GM23338 (cell line): ENCODE measurements at regions not wholly inside any gene's neighbourhood (a gene's known extent, or its start where the extent isn't known, plus 50 kb on each side); places are given as distances from the start of the nearest gene placed in this dataset.

Experiments
- ATAC-seq: fragments of 200-7000 bp; cut with Tn5 transposase; 3 replicates; pipeline ENCODE4 v1.9.1; 2020
- DNase-seq: peaks from one replicate; pipeline ENCODE4 v3.0.0-alpha.2; 2015; ENCODE audit warnings: low spot score
- H2AFZ ChIP-seq: fragments of 200-600 bp; sonication (generic); 2 replicates; pipeline ENCODE4 v1.8.0; 2016; ENCODE audit warnings: antibody characterized with exemption, mild to moderate bottlenecking, moderate library complexity
- H3F3A ChIP-seq: fragments of 200-600 bp; sonication (generic); replicated peaks from 2 replicates; pipeline ENCODE4 v1.8.0; 2017; ENCODE audit warnings: antibody characterized with exemption, mixed run types, low read depth
- H3K27ac ChIP-seq: fragments of 200-600 bp; sonication (generic); 2 replicates; pipeline ENCODE4 v1.6.1; 2016; ENCODE audit warnings: low read depth
- H3K27me3 ChIP-seq: fragments of 200-600 bp; sonication (generic); 2 replicates; pipeline ENCODE4 v1.8.0; 2016; ENCODE audit warnings: mild to moderate bottlenecking, mixed run types, moderate library complexity; ENCODE audit not compliant: insufficient read depth
- H3K36me3 ChIP-seq: fragments of 200-600 bp; sonication (generic); 2 replicates; pipeline ENCODE4 v1.8.0; 2016; ENCODE audit warnings: mild to moderate bottlenecking; ENCODE audit not compliant: insufficient read depth
- H3K4me1 ChIP-seq: fragments of 200-600 bp; sonication (generic); 2 replicates; pipeline ENCODE4 v1.8.0; 2016; ENCODE audit warnings: mild to moderate bottlenecking, moderate library complexity; ENCODE audit not compliant: insufficient read depth
- H3K4me2 ChIP-seq: fragments of 200-600 bp; sonication (generic); 2 replicates; pipeline ENCODE4 v1.7.1; 2017; ENCODE audit warnings: mixed run types
- H3K4me3 ChIP-seq: fragments of 200-600 bp; sonication (generic); 2 replicates; pipeline ENCODE4 v1.6.1; 2016; ENCODE audit warnings: mixed run types
- H3K79me2 ChIP-seq: fragments of 200-600 bp; sonication (generic); replicated peaks from 2 replicates; pipeline ENCODE4 v1.8.0; 2017; ENCODE audit warnings: mild to moderate bottlenecking; ENCODE audit not compliant: insufficient read depth
- H3K9me2 ChIP-seq: fragments of 200-600 bp; sonication (generic); 2 replicates; pipeline ENCODE4 v1.8.0; 2017; ENCODE audit not compliant: insufficient read depth
- H4K20me1 ChIP-seq: fragments of 200-600 bp; sonication (generic); replicated peaks from 2 replicates; pipeline ENCODE4 v1.8.0; 2017; ENCODE audit warnings: mild to moderate bottlenecking; ENCODE audit not compliant: insufficient read depth
- H3K27ac Mint-ChIP-seq: 2 replicates; pipeline ENCODE4 v1.8.0; 2020; ENCODE audit warnings: inconsistent platforms, mild to moderate bottlenecking, moderate library complexity, mixed read lengths
- H3K27me3 Mint-ChIP-seq: 3 replicates; pipeline ENCODE4 v1.8.0; 2022; ENCODE audit warnings: low read depth, mild to moderate bottlenecking, moderate library complexity, mixed read lengths, inconsistent platforms; ENCODE audit not compliant: insufficient read depth, poor library complexity
- H3K36me3 Mint-ChIP-seq: 3 replicates; pipeline ENCODE4 v1.8.0; 2021; ENCODE audit warnings: low read depth, mild to moderate bottlenecking, inconsistent platforms, moderate library complexity, mixed read lengths
- H3K4me1 Mint-ChIP-seq: 3 replicates; pipeline ENCODE4 v1.8.0; 2020; ENCODE audit warnings: mild to moderate bottlenecking, inconsistent platforms, mixed read lengths
- H3K4me3 Mint-ChIP-seq: 3 replicates; pipeline ENCODE4 v1.8.0; 2021; ENCODE audit warnings: moderate library complexity, mild to moderate bottlenecking, inconsistent platforms, mixed read lengths
- H3K9me3 Mint-ChIP-seq: 3 replicates; pipeline ENCODE4 v1.8.0; 2020; ENCODE audit warnings: moderate library complexity, mild to moderate bottlenecking, inconsistent platforms, mixed read lengths
- CREB1 ChIP-seq: fragments of 250-450 bp; sonication (Bioruptor Pico); IDR thresholded peaks from 2 replicates; pipeline ENCODE4 v1.5.0; 2020; ENCODE audit warnings: low read depth, mild to moderate bottlenecking, moderate library complexity
- CTCF ChIP-seq, 2 experiments: fragments of 200-600 bp in 1 of 2; sonication (generic) in 1 of 2; conservative IDR thresholded peaks; 2 replicates each; pipeline versions ENCODE4 v1.5.1 to v1.6.1; 2016 to 2017; ENCODE audit warnings: antibody characterized with exemption in 2 of 2, low read depth in 2 of 2, mild to moderate bottlenecking in 2 of 2, moderate library complexity in 1 of 2
- ETS1 ChIP-seq: IDR thresholded peaks from 2 replicates; pipeline ENCODE4 v1.6.1; 2016; ENCODE audit warnings: antibody characterized with exemption
- EZH2 ChIP-seq: fragments of 200-600 bp; sonication (generic); IDR thresholded peaks from one replicate; pipeline ENCODE4 v1.8.0; 2017; ENCODE audit warnings: antibody characterized with exemption, mild to moderate bottlenecking, low read depth; ENCODE audit not compliant: unreplicated experiment
- EZH2phosphoT487 ChIP-seq: fragments of 200-600 bp; sonication (generic); IDR thresholded peaks from one replicate; pipeline ENCODE4 v1.8.1; 2018; ENCODE audit warnings: antibody characterized with exemption; ENCODE audit not compliant: unreplicated experiment
- JUNB ChIP-seq: IDR thresholded peaks from one replicate; pipeline ENCODE4 v1.6.1; 2016; ENCODE audit warnings: antibody characterized with exemption; ENCODE audit not compliant: unreplicated experiment
- POLR2AphosphoS5 ChIP-seq: IDR thresholded peaks from 2 replicates; pipeline ENCODE4 v1.6.1; 2016; ENCODE audit warnings: antibody characterized with exemption, low read depth
- REST ChIP-seq: IDR thresholded peaks from one replicate; pipeline ENCODE4 v1.6.1; 2018; ENCODE audit warnings: antibody characterized with exemption; ENCODE audit not compliant: unreplicated experiment
- STAT1 ChIP-seq: IDR thresholded peaks from one replicate; pipeline ENCODE4 v1.6.1; 2016; ENCODE audit warnings: antibody characterized with exemption; ENCODE audit not compliant: unreplicated experiment
- ZNF114 ChIP-seq: fragments of 250-450 bp; sonication (Bioruptor Pico); IDR thresholded peaks from 2 replicates; pipeline ENCODE4 v1.5.0; 2020; ENCODE audit warnings: mild to moderate bottlenecking, moderate library complexity
- ZNF331 ChIP-seq: fragments of 250-450 bp; sonication (Bioruptor Pico); IDR thresholded peaks from 2 replicates; pipeline ENCODE4 v1.5.0; 2020; ENCODE audit warnings: low read depth, mild to moderate bottlenecking, moderate library complexity

GRCh38 chr12:13444076-13444475 is 247.6 kb downstream of the EMP1 start (continued):
- no peak for TF ChIP-seq JUNB
- no peak for TF ChIP-seq ETS1
- TF ChIP-seq ZNF114 (CRISPR knock-in tag) = no peak
- TF ChIP-seq CREB1 = no peak
- no peak for TF ChIP-seq STAT1
- TF ChIP-seq REST = no peak
- TF ChIP-seq ZNF331 = no peak

- H3K27ac ChIP-seq = no peak overlapping the region
- H3K4me3 ChIP-seq = no peak overlapping the region
- Mint-ChIP-seq H3K27ac (no peak overlapping the region), H3K36me3 (no peaks in the 10 kb centered on the region), H3K4me3 (no peak overlapping the region), H3K27me3 (peaks cover 5% of the 10 kb centered on the region), H3K4me1 (no peaks in the 10 kb centered on the region), H3K9me3 (no peaks in the 10 kb centered on the region)
- H3K36me3 ChIP-seq = no peaks in the 10 kb centered on the region
- 0 out of 2 replicates have a peak overlapping the region, but pooled peaks have one; percentile 28 for H2AFZ ChIP-seq
- no peaks in the 10 kb centered on the region for H4K20me1 ChIP-seq
- no peak for DNase-seq
- H3K9me2 ChIP-seq = no peaks in the 10 kb centered on the region
- no peaks in the 10 kb centered on the region for H3K79me2 ChIP-seq
- no peak overlapping the region for H3K4me2 ChIP-seq
- H3K27me3 ChIP-seq = no peaks in the 10 kb centered on the region
- H3K4me1 ChIP-seq = no peaks in the 10 kb centered on the region
- no peak for ATAC-seq
- H3F3A ChIP-seq = no peaks in the 10 kb centered on the region
- TF ChIP-seq POLR2AphosphoS5 (no peak), EZH2 (no peak), ETS1 (no peak), STAT1 (no peak), REST (no peak), JUNB (no peak), CREB1 (no peak), CTCF (conservative IDR thresholded peaks at IDR 0.05; ENCODE audit: low read depth in 2 of 2) (no peak), EZH2phosphoT487 (no peak)
Measured at GRCh38 chr12:13443498-13443897, 247.0 kb downstream of the EMP1 start.
